NT2/D1 (cell line): ENCODE measurements at regions not wholly inside any gene's neighbourhood (a gene's known extent, or its start where the extent isn't known, plus 50 kb on each side); places are given as distances from the start of the nearest gene placed in this dataset.

Source experiments
- SUZ12 ChIP-seq: IDR thresholded peaks from 2 replicates; pipeline ENCODE4 v1.6.1; 2011; ENCODE audit not compliant: insufficient read length, insufficient read depth; ENCODE audit errors: extremely low read depth
- YY1 ChIP-seq: IDR thresholded peaks from 2 replicates; pipeline ENCODE4 v1.6.1; 2011; ENCODE audit not compliant: insufficient read length, insufficient read depth
- ZNF274 ChIP-seq: IDR thresholded peaks from 2 replicates; pipeline ENCODE4 v1.6.1; 2011; ENCODE audit warnings: mild to moderate bottlenecking, low read depth, low read length

DNA sequence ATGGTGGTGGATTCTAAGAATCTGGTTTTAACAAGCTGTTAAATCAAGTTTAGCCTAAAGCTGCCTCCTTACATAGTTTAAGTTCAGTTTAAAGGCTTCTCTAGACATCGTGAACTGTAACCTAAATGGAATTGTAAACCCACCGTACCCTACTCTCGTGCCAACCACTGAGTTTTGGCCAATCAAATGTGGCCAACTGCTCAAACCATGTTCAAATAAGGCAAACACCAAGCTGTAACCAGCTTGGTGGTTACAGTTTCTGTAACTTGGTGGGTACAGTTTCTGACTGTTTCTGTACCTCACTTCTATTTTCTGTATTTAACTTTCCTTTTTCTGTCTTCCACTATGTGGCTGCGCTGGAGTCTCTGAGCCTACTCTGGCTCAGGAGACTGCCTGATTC, 131.9 kb upstream of the DDHD1 start:
- TF ChIP-seq YY1: no peak
- TF ChIP-seq SUZ12: no peak
- TF ChIP-seq ZNF274: no peak
